ENCODE measurements at regions not wholly inside any gene's neighbourhood (a gene's known extent, or its start where the extent isn't known, plus 50 kb on each side); places are given as distances from the start of the nearest gene placed in this dataset.
A peak's percentile ranks its signal among the peaks of the same experiment; 100 is the strongest.

DNA sequence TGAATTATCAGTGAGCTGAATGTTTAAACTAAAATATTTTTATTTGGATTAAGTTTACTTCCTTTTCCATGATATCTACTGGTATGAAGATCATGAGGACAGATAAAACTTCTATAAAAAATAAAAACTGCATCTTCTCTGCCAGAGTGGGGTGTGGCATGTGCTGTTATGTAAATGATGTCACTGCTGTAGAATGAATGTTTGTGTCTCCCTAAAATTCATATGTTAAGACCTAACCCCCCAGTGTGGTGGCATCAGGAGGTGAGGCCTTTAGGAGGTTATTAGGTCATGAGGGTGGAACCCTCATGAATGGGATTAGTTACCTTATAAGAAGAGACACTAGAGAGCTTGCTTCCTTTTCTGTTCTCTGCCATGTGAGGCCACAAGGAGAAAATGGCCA is 178.7 kb upstream of the DPH6 start:
- no peak for TF ChIP-seq CTCF (IDR thresholded peaks at IDR 0.05; ENCODE audit: low read depth, low read length, missing control alignments)
- in situ Hi-C loops (cut with HindIII; ENCODE audit: low pct_ligation_motif_present, low sequenced_read_pairs): no loop called here
- H3K36me3 ChIP-seq (replicated peaks): no peaks in the 10 kb centered on the region

GRCh38 chr15:35725353-35725752 is 179.4 kb upstream of the DPH6 start:
- Histone ChIP-seq H3K36me3 (replicated peaks) (no peaks in the 10 kb centered on the region), H3K27me3 (replicated peaks) (no peaks in the 10 kb centered on the region), H3K4me3 (ENCODE audit: low read depth, low read length) (no peak overlapping the region), H3K27ac (peak overlapping the region; percentile 78)
- DNase-seq: peak; percentile 49
- in situ Hi-C loops (cut with HindIII; ENCODE audit: low pct_ligation_motif_present, low sequenced_read_pairs): no loop called here
- no peak for TF ChIP-seq CTCF (IDR thresholded peaks at IDR 0.05; ENCODE audit: low read depth, low read length, missing control alignments)

More for the DNA sequence above, 178.7 kb upstream of the DPH6 start:
- Histone ChIP-seq H3K27ac (peak overlapping the region; percentile 78), H3K27me3 (replicated peaks) (no peaks in the 10 kb centered on the region), H3K4me3 (ENCODE audit: low read depth, low read length) (no peak overlapping the region)
- DNase-seq: no peak

DNA sequence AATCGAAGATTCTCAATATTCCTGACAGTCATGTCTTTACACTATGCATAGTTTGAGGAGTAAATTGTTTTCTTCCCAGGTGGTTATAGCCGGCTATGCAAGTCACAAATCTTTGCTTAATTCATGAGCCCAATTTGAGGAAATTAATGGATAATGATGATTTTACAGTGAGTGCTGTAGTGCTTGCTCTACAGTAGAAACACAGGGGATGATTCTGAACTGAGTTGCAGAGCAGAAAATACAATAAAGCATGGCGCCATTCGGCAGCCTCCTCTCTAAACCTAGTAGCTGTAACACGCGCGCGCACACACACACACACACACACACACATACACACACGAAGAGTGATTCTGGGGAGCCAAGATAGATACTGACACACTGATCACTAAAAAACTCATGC is 181.7 kb upstream of the DPH6 start:
- no peak for TF ChIP-seq CTCF (IDR thresholded peaks at IDR 0.05; ENCODE audit: low read depth, low read length, missing control alignments)
- Histone ChIP-seq H3K27me3 (replicated peaks) (no peaks in the 10 kb centered on the region), H3K36me3 (replicated peaks) (no peaks in the 10 kb centered on the region), H3K4me3 (ENCODE audit: low read depth, low read length) (no peak overlapping the region), H3K27ac (no peak overlapping the region)
- DNase-seq: no peak
- in situ Hi-C loops (cut with HindIII; ENCODE audit: low pct_ligation_motif_present, low sequenced_read_pairs): no loop called here

- DNase-seq: no peak
- no peaks in the 10 kb centered on the region for H3K36me3 ChIP-seq (replicated peaks)
- H3K27ac ChIP-seq: no peak overlapping the region
- no peak overlapping the region for H3K4me3 ChIP-seq (ENCODE audit: low read depth, low read length)
- TF ChIP-seq CTCF (IDR thresholded peaks at IDR 0.05; ENCODE audit: low read depth, low read length, missing control alignments): no peak
- in situ Hi-C loops (cut with HindIII; ENCODE audit: low pct_ligation_motif_present, low sequenced_read_pairs): no loop called here
- H3K27me3 ChIP-seq (replicated peaks): no peaks in the 10 kb centered on the region
Observed at GRCh38 chr15:35728219-35728940, 182.4 kb upstream of the DPH6 start.

- H3K4me3 ChIP-seq (ENCODE audit: low read depth, low read length): no peak overlapping the region
- H3K27me3 ChIP-seq (replicated peaks): no peaks in the 10 kb centered on the region
- no peak for TF ChIP-seq CTCF (IDR thresholded peaks at IDR 0.05; ENCODE audit: low read depth, low read length, missing control alignments)
- H3K36me3 ChIP-seq (replicated peaks): no peaks in the 10 kb centered on the region
- in situ Hi-C loops (cut with HindIII; ENCODE audit: low pct_ligation_motif_present, low sequenced_read_pairs): no loop called here
- H3K27ac ChIP-seq: peak overlapping the region; percentile 38
- peak; percentile 75 for DNase-seq
Observed at GRCh38 chr15:35736150-35736549, 190.2 kb upstream of the DPH6 start.

DNA sequence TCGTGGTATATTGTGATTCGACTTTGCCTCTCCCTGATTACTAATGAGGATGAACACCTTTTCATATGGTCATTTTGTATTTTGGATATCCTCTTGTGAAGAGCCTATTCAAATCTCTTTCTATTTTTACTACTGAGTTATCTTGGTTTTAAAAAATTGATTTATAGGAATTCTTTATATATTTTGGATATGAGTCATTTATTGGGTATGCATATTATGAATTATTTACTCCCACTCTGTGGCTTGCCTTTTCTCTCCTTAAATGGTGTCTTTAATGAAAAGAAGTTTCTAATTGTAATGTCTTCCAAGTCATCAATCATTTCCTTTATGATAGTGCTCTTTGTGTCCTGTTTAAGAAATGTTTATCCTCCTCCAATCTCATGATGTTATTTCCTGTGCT is 191.5 kb upstream of the DPH6 start:
- DNase-seq: no peak
- Histone ChIP-seq H3K4me3 (ENCODE audit: low read depth, low read length) (no peak overlapping the region), H3K36me3 (replicated peaks) (no peaks in the 10 kb centered on the region), H3K27me3 (replicated peaks) (no peaks in the 10 kb centered on the region), H3K27ac (peak overlapping the region; percentile 73)
- no peak for TF ChIP-seq CTCF (IDR thresholded peaks at IDR 0.05; ENCODE audit: low read depth, low read length, missing control alignments)
- in situ Hi-C loops (cut with HindIII; ENCODE audit: low pct_ligation_motif_present, low sequenced_read_pairs): no loop called here

Measured in brain microvascular endothelial cell (primary cell).